Tibial artery (tissue), 4 donors: ENCODE measurements at regions not wholly inside any gene's neighbourhood (a gene's known extent, or its start where the extent isn't known, plus 50 kb on each side); places are given as distances from the start of the nearest gene placed in this dataset.

ENCODE experiments used
- DNase-seq, 2 donors: peaks; one replicate each; pipeline ENCODE4 v3.0.0-alpha.2; 2019
- H3K27ac ChIP-seq, 2 donors: fragments of 200-600 bp; sonication (generic) in 1 of 2; 1 replicate in 1 of 2; 2 replicates in 1 of 2; pipeline ENCODE4 v1.5.1; 2018 to 2019; ENCODE audit warnings: mild to moderate bottlenecking in 1 of 2
- H3K27me3 ChIP-seq, 2 donors: fragments of 200-600 bp; sonication (generic) in 1 of 2; one replicate each; pipeline versions ENCODE4 v1.5.1 to v1.6.0; 2016 to 2019
- H3K36me3 ChIP-seq, 3 donors: fragments of 200-600 bp; sonication (generic) in 2 of 3; one replicate each; pipeline ENCODE4 v1.5.1; 2016 to 2019; ENCODE audit warnings: mild to moderate bottlenecking in 2 of 3
- H3K4me1 ChIP-seq, 4 donors: fragments of 200-600 bp; sonication (generic) in 2 of 4; 1 replicate in 3 of 4; 2 replicates in 1 of 4; pipeline ENCODE4 v1.5.1; 2016 to 2019
- H3K4me3 ChIP-seq, 2 donors: fragments of 200-600 bp; sonication (generic) in 1 of 2; 1 replicate in 1 of 2; 2 replicates in 1 of 2; pipeline ENCODE4 v1.5.1; 2018 to 2019; ENCODE audit warnings: mild to moderate bottlenecking in 2 of 2
- H3K9me3 ChIP-seq, 3 donors: fragments of 200-600 bp; sonication (generic) in 1 of 3; one replicate each; pipeline ENCODE4 v1.5.1; 2016 to 2019
- intact Hi-C: fragments of 100-400 bp; cut with DNase I; formaldehyde crosslinking; loops from one replicate; pipeline ENCODE4 v1.15.0; 2023; ENCODE audit warnings: low total_unique reads
- TF ChIP-seq, protein P1 (sequence below), 2 experiments: fragments of 200-600 bp in 1 of 2; fragments of 450-650 bp in 1 of 2; IDR thresholded peaks; one replicate each; pipeline ENCODE4 v1.5.1; 2017 to 2019; ENCODE audit warnings: antibody characterized with exemption in 2 of 2, mild to moderate bottlenecking in 1 of 2, moderate library complexity in 1 of 2

GRCh38 chr3:70774641-70775040 lies 462.2 kb upstream of the MDFIC2 start:
- intact Hi-C loops, result no loop called here
- no peak overlapping the region for H3K27ac ChIP-seq
- H3K9me3 ChIP-seq, result no peaks in the 10 kb centered on the region
- TF ChIP-seq, protein P1, sequence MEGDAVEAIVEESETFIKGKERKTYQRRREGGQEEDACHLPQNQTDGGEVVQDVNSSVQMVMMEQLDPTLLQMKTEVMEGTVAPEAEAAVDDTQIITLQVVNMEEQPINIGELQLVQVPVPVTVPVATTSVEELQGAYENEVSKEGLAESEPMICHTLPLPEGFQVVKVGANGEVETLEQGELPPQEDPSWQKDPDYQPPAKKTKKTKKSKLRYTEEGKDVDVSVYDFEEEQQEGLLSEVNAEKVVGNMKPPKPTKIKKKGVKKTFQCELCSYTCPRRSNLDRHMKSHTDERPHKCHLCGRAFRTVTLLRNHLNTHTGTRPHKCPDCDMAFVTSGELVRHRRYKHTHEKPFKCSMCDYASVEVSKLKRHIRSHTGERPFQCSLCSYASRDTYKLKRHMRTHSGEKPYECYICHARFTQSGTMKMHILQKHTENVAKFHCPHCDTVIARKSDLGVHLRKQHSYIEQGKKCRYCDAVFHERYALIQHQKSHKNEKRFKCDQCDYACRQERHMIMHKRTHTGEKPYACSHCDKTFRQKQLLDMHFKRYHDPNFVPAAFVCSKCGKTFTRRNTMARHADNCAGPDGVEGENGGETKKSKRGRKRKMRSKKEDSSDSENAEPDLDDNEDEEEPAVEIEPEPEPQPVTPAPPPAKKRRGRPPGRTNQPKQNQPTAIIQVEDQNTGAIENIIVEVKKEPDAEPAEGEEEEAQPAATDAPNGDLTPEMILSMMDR (IDR thresholded peaks at IDR 0.05), result no peak
- H3K27me3 ChIP-seq, result no peaks in the 10 kb centered on the region
- no peak for DNase-seq
- H3K36me3 ChIP-seq, result no peaks in the 10 kb centered on the region
- no peaks in the 10 kb centered on the region for H3K4me1 ChIP-seq
- no peak overlapping the region for H3K4me3 ChIP-seq

- Histone ChIP-seq H3K4me3 (no peak overlapping the region), H3K9me3 (no peaks in the 10 kb centered on the region), H3K27me3 (no peaks in the 10 kb centered on the region), H3K4me1 (no peaks in the 10 kb centered on the region), H3K36me3 (no peaks in the 10 kb centered on the region), H3K27ac (no peak overlapping the region)
- TF ChIP-seq, protein P1 (IDR thresholded peaks at IDR 0.05), result no peak
- DNase-seq, result no peak
- intact Hi-C loops, result no loop called here
Observed at GRCh38 chr3:70771426-70772147, 459.1 kb upstream of the MDFIC2 start.

- H3K4me3 ChIP-seq, result no peak overlapping the region
- H3K4me1 ChIP-seq, result no peaks in the 10 kb centered on the region
- TF ChIP-seq, protein P1 (IDR thresholded peaks at IDR 0.05), result no peak
- no peak overlapping the region for H3K27ac ChIP-seq
- intact Hi-C loops, result no loop called here
- no peak for DNase-seq
- H3K27me3 ChIP-seq, result no peaks in the 10 kb centered on the region
- H3K9me3 ChIP-seq, result no peaks in the 10 kb centered on the region
- H3K36me3 ChIP-seq, result no peaks in the 10 kb centered on the region
Observed at GRCh38 chr3:70770650-70771049, 458.2 kb upstream of the MDFIC2 start.

- no peaks in the 10 kb centered on the region for H3K27me3 ChIP-seq
- TF ChIP-seq, protein P1 (IDR thresholded peaks at IDR 0.05), result no peak
- DNase-seq, result no peak
Observed at GRCh38 chr3:70766301-70766700, 453.9 kb upstream of the MDFIC2 start.

DNA sequence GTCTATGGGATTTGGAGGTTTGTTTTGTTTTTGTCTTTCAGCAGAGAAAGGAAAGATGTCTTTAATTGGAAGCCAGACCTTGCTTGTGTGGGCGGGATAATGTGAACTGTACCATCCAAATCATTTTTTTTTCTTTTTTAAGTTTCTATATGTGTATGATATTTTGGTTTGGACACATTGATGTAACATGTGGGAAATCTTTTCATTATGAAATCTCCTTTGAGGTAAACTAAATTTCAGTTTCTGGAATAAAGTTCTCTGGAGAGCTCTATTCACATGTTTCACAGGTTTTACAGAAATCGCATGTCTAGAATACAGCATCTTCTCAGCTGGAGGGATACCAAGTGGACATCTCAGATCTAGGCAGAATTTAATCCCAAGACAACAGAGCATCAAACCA lies 451.5 kb upstream of the MDFIC2 start:
- Histone ChIP-seq H3K4me1 (no peaks in the 10 kb centered on the region), H3K27ac (no peak overlapping the region), H3K36me3 (no peaks in the 10 kb centered on the region), H3K9me3 (no peaks in the 10 kb centered on the region), H3K4me3 (no peak overlapping the region), H3K27me3 (no peaks in the 10 kb centered on the region)
- TF ChIP-seq, protein P1 (IDR thresholded peaks at IDR 0.05), result no peak
- DNase-seq, result no peak
- intact Hi-C loops, result no loop called here

More at GRCh38 chr3:70766301-70766700, 453.9 kb upstream of the MDFIC2 start:
- H3K36me3 ChIP-seq, result no peaks in the 10 kb centered on the region
- intact Hi-C loops, result no loop called here
- H3K9me3 ChIP-seq, result no peaks in the 10 kb centered on the region
- no peak overlapping the region for H3K4me3 ChIP-seq
- H3K27ac ChIP-seq, result no peak overlapping the region
- H3K4me1 ChIP-seq, result no peaks in the 10 kb centered on the region
